GM23338 (cell line): ENCODE measurements at regions not wholly inside any gene's neighbourhood (a gene's known extent, or its start where the extent isn't known, plus 50 kb on each side); places are given as distances from the start of the nearest gene placed in this dataset.

Source experiments
- ATAC-seq: fragments of 200-7000 bp; cut with Tn5 transposase; 3 replicates; pipeline ENCODE4 v1.9.1; 2020
- DNase-seq: peaks from one replicate; pipeline ENCODE4 v3.0.0-alpha.2; 2015; ENCODE audit warnings: low spot score
- H2AFZ ChIP-seq: fragments of 200-600 bp; sonication (generic); 2 replicates; pipeline ENCODE4 v1.8.0; 2016; ENCODE audit warnings: antibody characterized with exemption, mild to moderate bottlenecking, moderate library complexity
- H3F3A ChIP-seq: fragments of 200-600 bp; sonication (generic); replicated peaks from 2 replicates; pipeline ENCODE4 v1.8.0; 2017; ENCODE audit warnings: antibody characterized with exemption, mixed run types, low read depth
- H3K27ac ChIP-seq: fragments of 200-600 bp; sonication (generic); 2 replicates; pipeline ENCODE4 v1.6.1; 2016; ENCODE audit warnings: low read depth
- H3K27me3 ChIP-seq: fragments of 200-600 bp; sonication (generic); 2 replicates; pipeline ENCODE4 v1.8.0; 2016; ENCODE audit warnings: mild to moderate bottlenecking, mixed run types, moderate library complexity; ENCODE audit not compliant: insufficient read depth
- H3K36me3 ChIP-seq: fragments of 200-600 bp; sonication (generic); 2 replicates; pipeline ENCODE4 v1.8.0; 2016; ENCODE audit warnings: mild to moderate bottlenecking; ENCODE audit not compliant: insufficient read depth
- H3K4me1 ChIP-seq: fragments of 200-600 bp; sonication (generic); 2 replicates; pipeline ENCODE4 v1.8.0; 2016; ENCODE audit warnings: mild to moderate bottlenecking, moderate library complexity; ENCODE audit not compliant: insufficient read depth
- H3K4me2 ChIP-seq: fragments of 200-600 bp; sonication (generic); 2 replicates; pipeline ENCODE4 v1.7.1; 2017; ENCODE audit warnings: mixed run types
- H3K4me3 ChIP-seq: fragments of 200-600 bp; sonication (generic); 2 replicates; pipeline ENCODE4 v1.6.1; 2016; ENCODE audit warnings: mixed run types
- H3K79me2 ChIP-seq: fragments of 200-600 bp; sonication (generic); replicated peaks from 2 replicates; pipeline ENCODE4 v1.8.0; 2017; ENCODE audit warnings: mild to moderate bottlenecking; ENCODE audit not compliant: insufficient read depth
- H3K9me2 ChIP-seq: fragments of 200-600 bp; sonication (generic); 2 replicates; pipeline ENCODE4 v1.8.0; 2017; ENCODE audit not compliant: insufficient read depth
- H4K20me1 ChIP-seq: fragments of 200-600 bp; sonication (generic); replicated peaks from 2 replicates; pipeline ENCODE4 v1.8.0; 2017; ENCODE audit warnings: mild to moderate bottlenecking; ENCODE audit not compliant: insufficient read depth
- H3K27ac Mint-ChIP-seq: 2 replicates; pipeline ENCODE4 v1.8.0; 2020; ENCODE audit warnings: inconsistent platforms, mild to moderate bottlenecking, moderate library complexity, mixed read lengths
- H3K27me3 Mint-ChIP-seq: 3 replicates; pipeline ENCODE4 v1.8.0; 2022; ENCODE audit warnings: low read depth, mild to moderate bottlenecking, moderate library complexity, mixed read lengths, inconsistent platforms; ENCODE audit not compliant: insufficient read depth, poor library complexity
- H3K36me3 Mint-ChIP-seq: 3 replicates; pipeline ENCODE4 v1.8.0; 2021; ENCODE audit warnings: low read depth, mild to moderate bottlenecking, inconsistent platforms, moderate library complexity, mixed read lengths
- H3K4me1 Mint-ChIP-seq: 3 replicates; pipeline ENCODE4 v1.8.0; 2020; ENCODE audit warnings: mild to moderate bottlenecking, inconsistent platforms, mixed read lengths
- H3K4me3 Mint-ChIP-seq: 3 replicates; pipeline ENCODE4 v1.8.0; 2021; ENCODE audit warnings: moderate library complexity, mild to moderate bottlenecking, inconsistent platforms, mixed read lengths
- H3K9me3 Mint-ChIP-seq: 3 replicates; pipeline ENCODE4 v1.8.0; 2020; ENCODE audit warnings: moderate library complexity, mild to moderate bottlenecking, inconsistent platforms, mixed read lengths
- CREB1 ChIP-seq: fragments of 250-450 bp; sonication (Bioruptor Pico); IDR thresholded peaks from 2 replicates; pipeline ENCODE4 v1.5.0; 2020; ENCODE audit warnings: low read depth, mild to moderate bottlenecking, moderate library complexity
- CTCF ChIP-seq, 2 experiments: fragments of 200-600 bp in 1 of 2; sonication (generic) in 1 of 2; conservative IDR thresholded peaks; 2 replicates each; pipeline versions ENCODE4 v1.5.1 to v1.6.1; 2016 to 2017; ENCODE audit warnings: antibody characterized with exemption in 2 of 2, low read depth in 2 of 2, mild to moderate bottlenecking in 2 of 2, moderate library complexity in 1 of 2
- EZH2phosphoT487 ChIP-seq: fragments of 200-600 bp; sonication (generic); IDR thresholded peaks from one replicate; pipeline ENCODE4 v1.8.1; 2018; ENCODE audit warnings: antibody characterized with exemption; ENCODE audit not compliant: unreplicated experiment
- JUNB ChIP-seq: IDR thresholded peaks from one replicate; pipeline ENCODE4 v1.6.1; 2016; ENCODE audit warnings: antibody characterized with exemption; ENCODE audit not compliant: unreplicated experiment
- NANOG ChIP-seq: IDR thresholded peaks from 2 replicates; pipeline ENCODE4 v1.6.1; 2016; ENCODE audit warnings: antibody characterized with exemption, borderline replicate concordance
- POLR2AphosphoS5 ChIP-seq: IDR thresholded peaks from 2 replicates; pipeline ENCODE4 v1.6.1; 2016; ENCODE audit warnings: antibody characterized with exemption, low read depth
- REST ChIP-seq: IDR thresholded peaks from one replicate; pipeline ENCODE4 v1.6.1; 2018; ENCODE audit warnings: antibody characterized with exemption; ENCODE audit not compliant: unreplicated experiment
- STAT1 ChIP-seq: IDR thresholded peaks from one replicate; pipeline ENCODE4 v1.6.1; 2016; ENCODE audit warnings: antibody characterized with exemption; ENCODE audit not compliant: unreplicated experiment
- ZNF331 ChIP-seq: fragments of 250-450 bp; sonication (Bioruptor Pico); IDR thresholded peaks from 2 replicates; pipeline ENCODE4 v1.5.0; 2020; ENCODE audit warnings: low read depth, mild to moderate bottlenecking, moderate library complexity
- ZNF462 ChIP-seq: fragments of 250-450 bp; sonication (Bioruptor Pico); IDR thresholded peaks from 2 replicates; pipeline ENCODE4 v1.5.0; 2020; ENCODE audit warnings: mild to moderate bottlenecking, moderate library complexity

GRCh38 chr1:195962051-195962450, 646.2 kb downstream of the KCNT2 start:
- H3F3A ChIP-seq, result no peaks in the 10 kb centered on the region
- TF ChIP-seq CREB1 (CRISPR knock-in tag), result no peak
- TF ChIP-seq ZNF331, result no peak
- TF ChIP-seq POLR2AphosphoS5, result no peak
- TF ChIP-seq STAT1, result no peak
- TF ChIP-seq ZNF462 (CRISPR knock-in tag), result no peak
- no peak for TF ChIP-seq EZH2phosphoT487
- TF ChIP-seq JUNB, result no peak
- TF ChIP-seq CTCF (conservative IDR thresholded peaks at IDR 0.05; ENCODE audit: low read depth in 2 of 2), result no peak
- no peak for TF ChIP-seq NANOG
- no peak for TF ChIP-seq REST
- H3K27me3 Mint-ChIP-seq, result no peaks in the 10 kb centered on the region
- H3K36me3 Mint-ChIP-seq, result no peaks in the 10 kb centered on the region
- no peak overlapping the region for H3K4me3 Mint-ChIP-seq
- H3K27me3 ChIP-seq, result no peaks in the 10 kb centered on the region
- H3K79me2 ChIP-seq, result no peaks in the 10 kb centered on the region
- H3K4me3 ChIP-seq, result no peak overlapping the region
- no peak overlapping the region for H3K27ac Mint-ChIP-seq
- no peak overlapping the region for H3K27ac ChIP-seq
- peaks cover 6% of the 10 kb centered on the region for H3K9me2 ChIP-seq
- ATAC-seq (no peak), DNase-seq (no peak)
- no peaks in the 10 kb centered on the region for H3K9me3 Mint-ChIP-seq
- H3K4me1 ChIP-seq, result peaks cover 5% of the 10 kb centered on the region; the same call in 1 of the 2 replicates
- H4K20me1 ChIP-seq, result no peaks in the 10 kb centered on the region
- H3K4me1 Mint-ChIP-seq, result peaks cover 10% of the 10 kb centered on the region; the same call in 2 of the 3 replicates
- H3K36me3 ChIP-seq, result no peaks in the 10 kb centered on the region
- H2AFZ ChIP-seq, result no peak overlapping the region
- no peak overlapping the region for H3K4me2 ChIP-seq
